ENCODE measurements at regions not wholly inside any gene's neighbourhood (a gene's known extent, or its start where the extent isn't known, plus 50 kb on each side); places are given as distances from the start of the nearest gene placed in this dataset.

DNA sequence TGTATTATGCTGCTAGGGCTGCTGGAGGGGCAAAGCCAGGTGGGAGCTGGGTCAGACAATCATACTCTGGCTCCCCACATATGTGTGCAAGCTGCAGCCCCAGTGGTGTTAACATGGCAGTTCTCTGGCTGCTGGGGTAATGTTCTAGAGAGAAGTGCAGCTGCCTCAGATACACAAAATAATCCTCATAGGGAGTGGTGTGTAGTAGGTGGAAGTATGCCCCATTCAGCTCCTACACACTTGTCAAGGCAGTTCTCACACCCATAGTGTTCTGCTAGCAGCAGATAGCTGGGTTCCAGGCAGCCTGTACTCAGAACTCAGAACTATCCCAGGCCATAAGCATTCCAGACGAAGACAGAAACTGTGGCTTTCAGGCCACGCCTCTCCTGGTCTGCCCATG, 87.9 kb upstream of the NT5C1B start:
- WGBS, 2 donors = 54 to 86% methylated on average over 2 of the region's 2 CpGs
- Histone ChIP-seq H3K27me3 (no peaks in the 10 kb centered on the region), H3K27ac (no peak overlapping the region), H3K4me3 (no peak overlapping the region), H3K36me3 (no peaks in the 10 kb centered on the region), H3K9me3 (peaks cover 0 to 26% (median 0%) of the 10 kb centered on the region in 4 donors), H3K4me1 (no peaks in the 10 kb centered on the region)
- TF ChIP-seq, protein P1, sequence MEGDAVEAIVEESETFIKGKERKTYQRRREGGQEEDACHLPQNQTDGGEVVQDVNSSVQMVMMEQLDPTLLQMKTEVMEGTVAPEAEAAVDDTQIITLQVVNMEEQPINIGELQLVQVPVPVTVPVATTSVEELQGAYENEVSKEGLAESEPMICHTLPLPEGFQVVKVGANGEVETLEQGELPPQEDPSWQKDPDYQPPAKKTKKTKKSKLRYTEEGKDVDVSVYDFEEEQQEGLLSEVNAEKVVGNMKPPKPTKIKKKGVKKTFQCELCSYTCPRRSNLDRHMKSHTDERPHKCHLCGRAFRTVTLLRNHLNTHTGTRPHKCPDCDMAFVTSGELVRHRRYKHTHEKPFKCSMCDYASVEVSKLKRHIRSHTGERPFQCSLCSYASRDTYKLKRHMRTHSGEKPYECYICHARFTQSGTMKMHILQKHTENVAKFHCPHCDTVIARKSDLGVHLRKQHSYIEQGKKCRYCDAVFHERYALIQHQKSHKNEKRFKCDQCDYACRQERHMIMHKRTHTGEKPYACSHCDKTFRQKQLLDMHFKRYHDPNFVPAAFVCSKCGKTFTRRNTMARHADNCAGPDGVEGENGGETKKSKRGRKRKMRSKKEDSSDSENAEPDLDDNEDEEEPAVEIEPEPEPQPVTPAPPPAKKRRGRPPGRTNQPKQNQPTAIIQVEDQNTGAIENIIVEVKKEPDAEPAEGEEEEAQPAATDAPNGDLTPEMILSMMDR (IDR thresholded peaks at IDR 0.05) = no peak
- TF ChIP-seq POLR2A (IDR thresholded peaks at IDR 0.05) = no peak
- DNase-seq (ENCODE audit: low spot score in 2 of 2) = no peak

GRCh38 chr2:18674309-18674708, 84.9 kb upstream of the NT5C1B start:
- Histone ChIP-seq H3K4me3 (no peak overlapping the region), H3K4me1 (no peaks in the 10 kb centered on the region), H3K36me3 (no peaks in the 10 kb centered on the region), H3K9me3 (peaks cover 0 to 29% (median 0%) of the 10 kb centered on the region in 4 donors), H3K27ac (no peak overlapping the region), H3K27me3 (no peaks in the 10 kb centered on the region)
- TF ChIP-seq POLR2A (IDR thresholded peaks at IDR 0.05) = no peak
- no peak for TF ChIP-seq EP300 (IDR thresholded peaks at IDR 0.05)
- TF ChIP-seq, protein P1 (IDR thresholded peaks at IDR 0.05) = no peak
- no peak for DNase-seq (ENCODE audit: low spot score in 2 of 2)

- no peaks in the 10 kb centered on the region for H3K27me3 ChIP-seq
- H3K4me1 ChIP-seq = no peaks in the 10 kb centered on the region
- no peak overlapping the region for H3K27ac ChIP-seq
- H3K9me3 ChIP-seq = peaks cover 0 to 29% (median 0%) of the 10 kb centered on the region in 4 donors
- no peak for DNase-seq (ENCODE audit: low spot score in 2 of 2)
- no peak overlapping the region for H3K4me3 ChIP-seq
- TF ChIP-seq EP300 (IDR thresholded peaks at IDR 0.05) = no peak
- no peaks in the 10 kb centered on the region for H3K36me3 ChIP-seq
Measured at GRCh38 chr2:18671363-18671762, 82.0 kb upstream of the NT5C1B start.

DNA sequence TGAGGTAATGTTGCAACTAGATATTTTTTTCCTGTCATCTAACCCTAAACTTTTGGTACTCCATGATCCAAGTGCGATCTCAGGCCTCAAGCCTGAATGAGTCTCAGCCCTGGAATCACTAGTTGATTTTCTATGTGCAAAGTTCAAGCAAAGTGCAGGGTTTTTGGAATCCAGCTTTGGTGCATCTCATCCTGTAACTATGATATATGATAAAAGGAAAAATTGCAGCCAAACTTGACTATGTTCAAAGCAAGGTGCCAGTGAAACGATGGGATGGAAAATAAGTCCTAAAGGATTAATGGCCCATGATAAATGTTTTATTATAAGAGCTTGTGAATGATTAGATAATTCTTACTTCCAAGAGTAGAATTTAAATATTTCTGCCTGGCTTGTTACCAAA, 78.9 kb upstream of the NT5C1B start:
- H3K36me3 ChIP-seq = no peaks in the 10 kb centered on the region
- H3K9me3 ChIP-seq = peaks cover 0 to 8% (median 0%) of the 10 kb centered on the region in 4 donors
- 78 to 86% methylated on average over 2 of the region's 2 CpGs for WGBS, 2 donors
- H3K27ac ChIP-seq = no peak overlapping the region
- H3K4me3 ChIP-seq = no peak overlapping the region
- no peaks in the 10 kb centered on the region for H3K27me3 ChIP-seq
- no peak for DNase-seq (ENCODE audit: low spot score in 2 of 2)
- no peak for TF ChIP-seq POLR2A (IDR thresholded peaks at IDR 0.05)
- TF ChIP-seq, protein P1 (IDR thresholded peaks at IDR 0.05) = no peak
- TF ChIP-seq EP300 (IDR thresholded peaks at IDR 0.05) = no peak
- no peaks in the 10 kb centered on the region for H3K4me1 ChIP-seq

GRCh38 chr2:18664421-18664820, 75.1 kb upstream of the NT5C1B start:
- Histone ChIP-seq H3K27ac (no peak overlapping the region), H3K36me3 (no peaks in the 10 kb centered on the region)
- 84 to 93% methylated on average over 1 of the region's 1 CpG for WGBS, 2 donors

More at GRCh38 chr2:18664421-18664820, 75.1 kb upstream of the NT5C1B start:
- Histone ChIP-seq H3K4me1 (no peaks in the 10 kb centered on the region), H3K4me3 (no peak overlapping the region), H3K9me3 (no peaks in the 10 kb centered on the region), H3K27me3 (no peaks in the 10 kb centered on the region)
- TF ChIP-seq EP300 (IDR thresholded peaks at IDR 0.05) = no peak
- TF ChIP-seq, protein P1 (IDR thresholded peaks at IDR 0.05) = no peak
- TF ChIP-seq POLR2A (IDR thresholded peaks at IDR 0.05) = no peak
- no peak for DNase-seq (ENCODE audit: low spot score in 2 of 2)
